Endothelial cell (in vitro differentiated cells): ENCODE measurements at regions not wholly inside any gene's neighbourhood (a gene's known extent, or its start where the extent isn't known, plus 50 kb on each side); places are given as distances from the start of the nearest gene placed in this dataset.

Source experiments
- DNase-seq: peaks from one replicate; pipeline ENCODE4 v3.0.0; 2021; ENCODE audit warnings: low spot score
- H3K27ac Mint-ChIP-seq: one replicate; pipeline ENCODE4 v1.8.0; 2021; ENCODE audit warnings: mixed read lengths, inconsistent platforms; ENCODE audit not compliant: unreplicated experiment
- H3K27me3 Mint-ChIP-seq: one replicate; pipeline ENCODE4 v1.8.0; 2021; ENCODE audit warnings: mild to moderate bottlenecking, moderate library complexity, mixed read lengths, inconsistent platforms; ENCODE audit not compliant: unreplicated experiment
- H3K36me3 Mint-ChIP-seq: one replicate; pipeline ENCODE4 v1.8.0; 2021; ENCODE audit warnings: mild to moderate bottlenecking, low read depth, mixed read lengths, inconsistent platforms; ENCODE audit not compliant: unreplicated experiment
- H3K4me1 Mint-ChIP-seq: one replicate; pipeline ENCODE4 v1.8.0; 2021; ENCODE audit warnings: mild to moderate bottlenecking, mixed read lengths, inconsistent platforms; ENCODE audit not compliant: unreplicated experiment
- H3K4me3 Mint-ChIP-seq: one replicate; pipeline ENCODE4 v1.8.0; 2021; ENCODE audit warnings: mild to moderate bottlenecking, mixed read lengths, inconsistent platforms; ENCODE audit not compliant: unreplicated experiment
- H3K9me3 Mint-ChIP-seq: one replicate; pipeline ENCODE4 v1.8.0; 2021; ENCODE audit warnings: mixed read lengths, inconsistent platforms; ENCODE audit not compliant: unreplicated experiment
- TF ChIP-seq, protein P1 (sequence below): fragments of 200-600 bp; sonication (generic); IDR thresholded peaks from one replicate; pipeline ENCODE4 v1.5.0; 2021; ENCODE audit warnings: antibody characterized with exemption; ENCODE audit not compliant: unreplicated experiment

DNA sequence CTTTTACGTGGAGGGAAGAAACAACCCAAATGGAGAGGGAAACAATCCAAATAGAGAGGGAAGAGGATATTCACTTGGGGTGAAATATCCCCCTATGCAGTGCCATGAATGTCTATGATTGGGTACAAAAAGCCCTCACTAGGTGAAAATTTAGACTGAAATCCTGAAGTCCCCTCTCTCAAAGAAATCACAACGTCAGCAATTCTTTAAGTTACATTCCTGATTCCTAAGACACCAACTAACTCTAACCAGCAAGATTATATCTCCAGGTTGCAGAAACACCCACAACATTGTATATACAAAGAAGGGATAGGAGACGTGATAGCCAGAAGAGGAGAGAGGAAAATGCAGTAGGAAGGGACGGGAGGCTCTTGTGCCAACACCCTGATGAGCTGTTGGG is 374.3 kb downstream of the DCAF12L2 start:
- no peaks in the 10 kb centered on the region for H3K9me3 Mint-ChIP-seq
- no peaks in the 10 kb centered on the region for H3K4me1 Mint-ChIP-seq
- H3K27me3 Mint-ChIP-seq: no peaks in the 10 kb centered on the region
- H3K27ac Mint-ChIP-seq: no peak overlapping the region
- no peaks in the 10 kb centered on the region for H3K36me3 Mint-ChIP-seq
- no peak overlapping the region for H3K4me3 Mint-ChIP-seq
- TF ChIP-seq, protein P1, sequence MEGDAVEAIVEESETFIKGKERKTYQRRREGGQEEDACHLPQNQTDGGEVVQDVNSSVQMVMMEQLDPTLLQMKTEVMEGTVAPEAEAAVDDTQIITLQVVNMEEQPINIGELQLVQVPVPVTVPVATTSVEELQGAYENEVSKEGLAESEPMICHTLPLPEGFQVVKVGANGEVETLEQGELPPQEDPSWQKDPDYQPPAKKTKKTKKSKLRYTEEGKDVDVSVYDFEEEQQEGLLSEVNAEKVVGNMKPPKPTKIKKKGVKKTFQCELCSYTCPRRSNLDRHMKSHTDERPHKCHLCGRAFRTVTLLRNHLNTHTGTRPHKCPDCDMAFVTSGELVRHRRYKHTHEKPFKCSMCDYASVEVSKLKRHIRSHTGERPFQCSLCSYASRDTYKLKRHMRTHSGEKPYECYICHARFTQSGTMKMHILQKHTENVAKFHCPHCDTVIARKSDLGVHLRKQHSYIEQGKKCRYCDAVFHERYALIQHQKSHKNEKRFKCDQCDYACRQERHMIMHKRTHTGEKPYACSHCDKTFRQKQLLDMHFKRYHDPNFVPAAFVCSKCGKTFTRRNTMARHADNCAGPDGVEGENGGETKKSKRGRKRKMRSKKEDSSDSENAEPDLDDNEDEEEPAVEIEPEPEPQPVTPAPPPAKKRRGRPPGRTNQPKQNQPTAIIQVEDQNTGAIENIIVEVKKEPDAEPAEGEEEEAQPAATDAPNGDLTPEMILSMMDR: no peak
- DNase-seq: no peak

DNA sequence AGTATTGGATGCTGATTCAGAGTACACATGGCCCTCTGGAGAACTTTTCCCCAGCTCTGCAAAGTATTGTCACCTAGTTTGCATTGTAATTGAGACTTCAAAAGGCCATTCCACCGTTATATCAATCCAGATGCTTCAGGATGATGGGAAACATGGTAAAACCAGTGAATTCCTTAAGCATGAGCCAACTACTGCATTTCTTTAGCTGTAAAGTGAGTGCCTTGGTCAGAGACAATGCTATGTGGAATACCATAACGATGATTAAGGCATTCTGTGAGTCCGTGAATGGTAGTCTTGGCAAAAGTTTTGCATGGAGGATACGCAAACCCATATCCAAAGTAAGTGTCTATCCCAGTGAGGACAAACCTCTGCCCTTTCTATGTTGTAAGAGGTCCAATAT is 355.2 kb downstream of the DCAF12L2 start:
- Mint-ChIP-seq H3K36me3 (no peaks in the 10 kb centered on the region), H3K9me3 (no peaks in the 10 kb centered on the region), H3K4me1 (no peaks in the 10 kb centered on the region), H3K27ac (no peak overlapping the region), H3K27me3 (no peaks in the 10 kb centered on the region), H3K4me3 (no peak overlapping the region)
- no peak for DNase-seq
- TF ChIP-seq, protein P1: no peak

DNA sequence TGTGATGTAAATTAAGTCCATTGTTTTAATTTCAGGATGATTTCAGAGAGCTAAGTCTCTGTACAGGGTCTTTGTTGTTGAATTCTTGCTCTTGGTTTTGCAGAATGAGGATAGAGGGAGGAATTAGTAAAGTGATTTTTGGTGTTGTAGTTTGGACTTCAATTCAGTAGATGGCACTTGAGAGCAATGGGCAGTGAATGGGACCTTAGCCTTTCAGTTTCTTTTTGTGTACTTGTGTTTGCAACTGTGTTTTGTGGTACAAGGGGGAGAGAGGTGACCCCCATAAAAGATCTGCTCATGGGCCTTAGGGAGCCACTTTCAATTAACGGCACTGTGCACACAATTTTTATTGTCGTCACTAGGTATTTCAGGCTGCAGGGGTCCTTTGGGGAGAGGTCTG is 340.0 kb downstream of the DCAF12L2 start:
- no peak overlapping the region for H3K4me3 Mint-ChIP-seq
- H3K36me3 Mint-ChIP-seq: no peaks in the 10 kb centered on the region
- H3K27ac Mint-ChIP-seq: no peak overlapping the region
- TF ChIP-seq, protein P1: no peak
- no peaks in the 10 kb centered on the region for H3K27me3 Mint-ChIP-seq
- H3K4me1 Mint-ChIP-seq: no peaks in the 10 kb centered on the region
- DNase-seq: no peak
- peaks cover 5% of the 10 kb centered on the region for H3K9me3 Mint-ChIP-seq

DNA sequence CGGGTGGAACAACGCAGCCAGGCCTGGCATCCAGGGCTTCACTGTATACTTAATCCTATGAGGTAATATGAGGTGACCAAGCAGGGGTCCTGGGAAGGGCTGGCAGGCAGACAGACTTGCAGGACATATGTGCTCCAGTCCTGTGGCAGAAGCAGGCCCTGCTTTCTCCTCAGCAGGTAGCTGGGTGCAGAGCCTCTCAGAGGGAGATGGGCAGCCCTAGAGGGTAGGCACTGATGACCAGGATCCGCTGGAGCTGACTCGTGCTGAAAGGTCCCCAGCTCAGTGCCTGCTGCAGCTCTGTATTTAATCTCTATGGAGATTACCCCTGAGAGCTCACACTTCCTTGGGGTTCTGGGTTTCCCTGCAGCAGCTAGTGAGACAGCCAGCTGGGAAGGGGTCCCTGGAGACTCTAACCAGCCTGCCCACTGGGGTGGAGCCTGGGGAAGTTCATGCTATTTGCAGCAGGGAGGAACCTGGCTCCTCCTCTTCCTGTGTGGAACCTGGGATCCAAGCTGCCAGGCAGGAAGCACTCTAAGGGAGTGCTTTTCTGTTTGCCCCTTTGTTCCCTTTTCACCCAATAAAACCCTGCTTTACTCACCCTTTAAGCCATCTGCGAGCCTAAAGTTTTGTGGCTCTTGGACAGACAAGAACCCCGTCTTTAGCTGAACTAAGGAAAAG is 339.2 kb downstream of the DCAF12L2 start:
- H3K4me3 Mint-ChIP-seq: no peak overlapping the region
- no peaks in the 10 kb centered on the region for H3K27me3 Mint-ChIP-seq
- H3K9me3 Mint-ChIP-seq: peaks cover 5% of the 10 kb centered on the region
- no peaks in the 10 kb centered on the region for H3K4me1 Mint-ChIP-seq
- DNase-seq: no peak
- TF ChIP-seq, protein P1: no peak
- H3K27ac Mint-ChIP-seq: no peak overlapping the region
- H3K36me3 Mint-ChIP-seq: no peaks in the 10 kb centered on the region

DNA sequence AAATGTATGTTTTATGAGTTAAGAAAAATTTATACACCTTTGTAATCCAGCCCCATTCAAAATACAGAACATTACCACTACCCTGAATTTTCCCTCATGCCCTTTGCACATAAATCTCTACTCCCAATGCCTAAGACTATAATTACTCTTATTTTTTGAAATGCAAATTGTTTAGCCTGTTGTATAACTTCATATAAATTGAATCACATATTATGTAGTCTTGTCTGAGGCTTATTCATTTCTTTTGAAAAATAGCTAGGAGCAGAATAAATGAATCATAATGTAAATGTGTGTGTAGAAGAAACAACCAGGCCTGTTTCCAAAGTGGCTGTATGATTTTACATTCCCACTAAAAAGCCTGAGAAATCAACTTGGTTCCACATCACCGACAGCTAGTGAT is 319.8 kb downstream of the DCAF12L2 start:
- H3K9me3 Mint-ChIP-seq: no peaks in the 10 kb centered on the region
- no peak overlapping the region for H3K27ac Mint-ChIP-seq
- TF ChIP-seq, protein P1: no peak
- DNase-seq: no peak
- H3K27me3 Mint-ChIP-seq: no peaks in the 10 kb centered on the region
- no peak overlapping the region for H3K4me3 Mint-ChIP-seq
- no peaks in the 10 kb centered on the region for H3K4me1 Mint-ChIP-seq
- no peaks in the 10 kb centered on the region for H3K36me3 Mint-ChIP-seq
